ENCODE measurements at regions not wholly inside any gene's neighbourhood (a gene's known extent, or its start where the extent isn't known, plus 50 kb on each side); places are given as distances from the start of the nearest gene placed in this dataset.
"Not testable (repeated sequence)": the region's sequence is repeated elsewhere in the genome, so short reads cannot be mapped to it uniquely, and the experiment has no call there.

- DNase-seq, result no peak
Measured at GRCh38 chrX:124239324-124239723, 93.1 kb upstream of the TEX13D start.

GRCh38 chrX:124239911-124240310 is 92.5 kb upstream of the TEX13D start:
- peak; percentile 29 to 36 for DNase-seq

- no peak for DNase-seq
Measured at GRCh38 chrX:124240422-124240821, 92.0 kb upstream of the TEX13D start.

DNA sequence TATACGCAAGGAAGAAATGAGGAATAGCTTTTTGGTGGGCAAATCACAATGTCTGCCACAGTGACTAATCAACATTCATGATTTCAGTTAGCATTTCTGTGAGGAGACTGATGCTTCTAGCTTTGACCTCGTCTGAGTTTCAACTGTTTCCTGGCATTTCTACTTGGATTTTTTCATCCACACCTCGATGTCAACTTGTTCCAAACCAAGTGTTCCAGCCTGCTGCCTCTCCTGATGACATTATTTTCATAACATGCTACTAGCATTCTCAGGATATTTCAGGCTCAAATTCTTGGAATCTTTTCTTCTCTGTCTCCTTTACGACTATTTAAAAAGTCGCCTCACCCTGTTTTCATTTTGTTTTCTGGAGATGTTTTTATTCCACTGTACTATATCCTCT is 90.3 kb upstream of the TEX13D start:
- no peak for DNase-seq

- DNase-seq, result no peak
Measured at GRCh38 chrX:124249345-124249744, 83.1 kb upstream of the TEX13D start.

DNA sequence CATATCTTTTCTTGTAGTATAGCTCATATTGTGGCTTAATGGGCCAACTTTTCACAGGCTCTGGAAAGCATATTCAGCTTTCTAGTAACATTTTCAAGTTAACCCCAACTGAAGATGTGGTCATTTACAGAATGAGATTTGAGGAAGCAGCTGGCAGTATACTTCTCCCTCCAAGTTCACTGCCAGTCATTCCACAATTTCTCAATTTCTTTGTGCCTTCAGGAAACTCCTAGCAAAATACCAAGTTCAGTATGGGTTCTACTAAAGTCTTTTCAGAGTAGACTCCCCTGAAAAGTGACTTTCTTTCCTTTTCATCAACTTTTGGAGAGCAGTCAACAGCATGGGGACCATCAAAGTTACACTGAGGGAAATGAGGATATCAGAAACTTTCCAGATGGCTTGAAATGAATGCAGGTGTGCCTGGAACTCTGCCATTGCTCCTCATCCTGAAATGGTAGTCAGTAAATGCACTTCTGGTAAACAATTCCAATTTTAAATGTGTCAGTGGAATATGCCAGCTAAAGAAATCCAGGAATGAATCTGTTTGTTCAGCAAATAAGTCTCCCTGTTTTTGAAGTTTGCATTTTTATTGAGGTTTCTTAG is 81.5 kb upstream of the TEX13D start:
- DNase-seq, result no peak

GRCh38 chrX:124254611-124255010 is 77.8 kb upstream of the TEX13D start:
- DNase-seq, result no peak

DNA sequence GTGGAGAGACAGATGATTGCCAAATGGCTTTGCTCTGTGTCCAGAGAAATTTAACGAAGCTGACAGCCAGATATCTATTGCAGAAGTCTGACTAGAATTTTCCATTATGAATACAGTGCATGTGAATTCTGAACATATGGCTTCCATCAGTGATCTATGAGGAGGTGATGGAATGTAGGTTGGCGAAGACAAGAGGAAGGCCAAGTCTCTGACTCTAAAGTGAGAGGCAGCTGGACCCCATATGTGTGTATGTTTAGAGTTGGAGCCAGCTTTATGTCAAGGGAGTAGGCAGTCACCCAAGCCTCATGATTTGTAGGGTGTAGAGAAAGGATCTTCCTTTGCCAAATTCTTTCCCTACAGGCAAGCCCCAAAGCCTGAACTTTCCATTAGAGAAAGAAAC is 76.2 kb upstream of the TEX13D start:
- DNase-seq, result no peak

DNA sequence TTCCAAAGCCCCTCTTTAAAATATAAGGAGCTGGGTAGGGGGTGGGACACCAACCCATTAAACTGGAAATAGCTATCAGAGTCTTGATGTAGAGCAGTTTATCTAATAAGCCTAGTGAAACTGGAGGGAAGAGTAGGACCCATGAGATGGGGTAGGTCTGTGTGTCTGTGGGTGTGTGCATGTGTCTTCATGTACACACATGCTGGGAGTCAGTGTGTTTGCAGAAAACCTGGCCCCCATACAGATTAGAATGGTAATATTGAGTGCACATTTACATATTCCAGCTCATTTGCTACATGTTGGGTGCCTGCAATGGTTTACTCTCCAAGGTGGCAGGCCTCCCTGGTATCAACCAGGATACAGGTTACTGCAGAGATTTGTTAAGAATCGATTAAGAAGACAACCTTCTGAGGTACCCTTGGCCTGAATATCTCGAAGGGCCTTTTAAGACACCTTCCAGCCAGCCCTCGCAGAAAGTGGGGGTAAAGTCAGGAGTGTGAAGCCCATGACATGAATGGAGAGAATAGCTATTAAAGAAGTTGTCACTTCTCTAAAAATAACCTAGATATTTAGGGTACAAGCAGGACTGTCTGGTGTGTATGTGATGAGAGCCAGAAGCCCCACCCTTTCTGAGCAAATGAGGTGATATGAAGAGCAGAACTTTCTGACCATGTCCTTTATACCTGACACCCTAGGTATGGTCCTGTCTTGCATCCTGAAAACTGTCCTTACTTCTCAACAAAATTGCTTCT is 75.7 kb upstream of the TEX13D start:
- DNase-seq, result no peak

- no peak for DNase-seq
Measured at GRCh38 chrX:124257924-124258702, 74.3 kb upstream of the TEX13D start.

GRCh38 chrX:124260845-124261244 is 71.6 kb upstream of the TEX13D start:
- DNase-seq, result no peak

- no peak for DNase-seq
Measured at GRCh38 chrX:124263743-124264142, 68.7 kb upstream of the TEX13D start.

GRCh38 chrX:124268099-124268498 is 64.4 kb upstream of the TEX13D start:
- no peak for DNase-seq

- DNase-seq, result no peak
Measured at GRCh38 chrX:124269881-124270280, 62.6 kb upstream of the TEX13D start.

DNA sequence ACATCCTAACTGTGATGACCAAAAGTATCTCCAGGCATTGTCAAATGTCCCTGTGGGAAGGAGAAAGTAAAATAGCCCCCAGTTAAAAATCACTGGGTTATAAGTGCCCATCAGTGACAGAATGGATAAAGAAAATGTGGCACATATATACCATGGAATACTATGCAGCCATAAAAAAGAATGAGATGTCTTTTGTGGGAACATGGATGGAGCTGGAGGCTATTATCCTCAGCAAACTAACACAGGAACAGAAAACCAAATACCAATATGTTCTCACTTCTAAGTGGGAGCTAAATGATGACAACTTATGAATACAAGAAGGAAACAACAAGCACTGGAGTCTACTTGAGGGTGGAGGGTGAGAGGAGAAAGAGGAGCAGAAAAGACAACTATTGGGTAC is 60.9 kb upstream of the TEX13D start:
- not testable (repeated sequence) for DNase-seq

GRCh38 chrX:124272370-124272982 is 60.0 kb upstream of the TEX13D start:
- no peak for DNase-seq

GRCh38 chrX:124274438-124275181 is 57.9 kb upstream of the TEX13D start:
- no peak for DNase-seq

DNA sequence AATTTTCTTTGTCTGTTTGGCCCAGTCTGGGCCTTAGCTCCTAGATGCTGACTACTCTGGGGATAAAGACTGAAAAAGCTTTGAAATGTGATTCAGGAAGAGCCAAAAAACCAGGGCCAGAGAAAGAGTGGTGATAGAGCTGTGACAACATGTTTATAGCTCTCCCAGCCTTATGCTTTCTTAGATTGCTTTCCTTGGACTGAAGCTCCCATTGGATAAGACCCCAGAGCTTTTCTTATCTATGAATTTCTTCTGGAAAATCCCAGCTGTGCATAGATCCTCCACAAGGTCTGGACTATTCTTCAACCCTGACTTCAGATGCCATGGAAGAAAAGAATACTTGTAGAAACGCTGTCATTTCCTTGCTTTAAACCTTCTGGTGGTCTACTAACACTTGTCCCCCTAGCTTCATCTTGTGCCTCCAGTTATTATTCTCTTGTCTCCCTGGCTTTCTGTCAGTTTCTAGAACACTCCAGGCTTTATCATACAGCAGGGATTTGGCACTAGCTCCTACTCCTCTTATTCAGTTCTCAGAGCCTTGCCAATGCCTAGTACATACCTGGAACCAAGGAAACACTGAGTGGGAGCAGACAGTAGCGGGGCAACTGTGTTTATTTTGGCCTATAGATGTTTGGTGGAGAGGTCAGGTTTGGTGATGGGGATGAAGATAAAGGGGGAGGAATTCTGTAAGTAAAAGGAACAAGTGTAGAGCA is 57.1 kb upstream of the TEX13D start:
- DNase-seq, result no peak

DNA sequence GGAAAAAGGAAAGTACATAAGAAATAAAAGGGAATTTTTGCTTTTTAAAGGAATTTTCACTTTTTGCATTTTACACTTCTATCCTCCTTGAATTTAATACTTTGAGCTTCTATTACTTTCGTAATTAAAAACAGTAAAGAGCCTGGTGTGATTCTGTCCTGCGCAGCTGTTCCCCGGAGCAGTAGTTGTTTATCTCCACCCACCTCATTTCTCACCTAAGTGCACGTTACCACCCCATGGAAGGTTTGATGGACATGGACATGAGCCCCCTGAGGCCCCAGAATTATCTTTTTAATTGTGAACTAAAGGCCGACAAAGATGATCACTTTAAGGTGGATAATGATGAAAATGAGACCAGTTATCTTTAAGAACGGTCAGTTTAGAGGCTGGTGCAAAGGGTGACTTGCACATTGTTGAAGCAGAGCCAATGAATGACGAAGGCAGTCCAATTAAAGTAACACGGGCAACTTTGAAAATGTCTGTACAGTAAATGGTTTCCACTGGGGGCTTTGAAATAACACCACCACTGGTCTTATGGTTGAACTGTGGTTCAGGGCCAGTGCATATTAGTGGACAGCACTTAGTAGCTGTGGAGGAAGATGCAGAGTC is 52.1 kb upstream of the TEX13D start:
- DNase-seq, result no peak

- no peak for DNase-seq
Measured at GRCh38 chrX:124282580-124282979, 49.9 kb upstream of the TEX13D start.
